HepG2 (cell line): ENCODE measurements at regions not wholly inside any gene's neighbourhood (a gene's known extent, or its start where the extent isn't known, plus 50 kb on each side); places are given as distances from the start of the nearest gene placed in this dataset.

ENCODE experiments used
- ATAC-seq: fragments of 200-7000 bp; cut with Tn5 transposase; 3 replicates; pipeline ENCODE4 v1.9.1; 2020; ENCODE audit warnings: mild to moderate bottlenecking, moderate library complexity
- BruUV-seq: library from RNA; stranded (reverse); fragments of 400-500 nt; replicated peaks from 2 replicates; lab custom pipeline; 2021; lab: Mats Ljungman, UMichigan
- CTCF ChIA-PET: fragments of 300-600 bp; formaldehyde crosslinking; extraction: SDS; loops from one replicate; lab custom pipeline; 2021; ENCODE audit warnings: low total read pairs, inconsistent platforms, low intra/inter-chr PET ratio; lab: Yijun Ruan, JAX
- POLR2A ChIA-PET: fragments of 350-600 bp; sonication (Branson Sonifier 250); formaldehyde crosslinking; loops from one replicate; lab custom pipeline; 2020; ENCODE audit warnings: antibody characterized with exemption, inconsistent platforms; lab: Yijun Ruan, JAX
- DNase-seq: peaks from one replicate; pipeline ENCODE4 v3.0.0-alpha.2; 2015; ENCODE audit warnings: low spot score
- FAIRE-seq: peaks from 3 replicates; lab custom pipeline; 2011; peaks lifted over from hg19 to GRCh38; lab: Jason Lieb, UNC
- H2AFZ ChIP-seq: one replicate; pipeline ENCODE4 v1.6.1; 2011; ENCODE audit warnings: low read length, inconsistent platforms
- H3K27ac ChIP-seq: fragments of 300-600 bp; 3 replicates; pipeline ENCODE4 v1.8.0; 2011; ENCODE audit warnings: mixed run types, mild to moderate bottlenecking, mixed read lengths, low read length, inconsistent platforms; ENCODE audit not compliant: insufficient read depth; ENCODE audit errors: extremely low read length
- H3K27me3 ChIP-seq, 2 experiments: fragments of 200-600 bp in 1 of 2; 2 replicates in 1 of 2; 3 replicates in 1 of 2; pipeline versions ENCODE4 v1.6.0 to v1.8.0; 2011; ENCODE audit warnings: low read length in 2 of 2, mild to moderate bottlenecking in 2 of 2, moderate library complexity in 2 of 2, inconsistent platforms in 1 of 2; ENCODE audit not compliant: insufficient read depth in 2 of 2, control insufficient read depth in 1 of 2
- H3K36me3 ChIP-seq, 2 experiments: fragments of 200-600 bp in 1 of 2; replicated peaks in 1 of 2; 2 replicates in 1 of 2; 3 replicates in 1 of 2; pipeline versions ENCODE4 v1.5.1 to v1.8.0; 2011; ENCODE audit warnings: low read length in 2 of 2, inconsistent platforms in 1 of 2; ENCODE audit not compliant: insufficient read depth in 2 of 2, control insufficient read depth in 1 of 2
- H3K4me1 ChIP-seq: 2 replicates; pipeline ENCODE4 v1.5.1; 2012; ENCODE audit warnings: low read length, inconsistent platforms; ENCODE audit not compliant: insufficient read depth
- H3K4me2 ChIP-seq: 2 replicates; pipeline ENCODE4 v1.6.0; 2011; ENCODE audit warnings: low read depth, low read length, inconsistent platforms
- H3K4me3 ChIP-seq, 3 experiments: fragments of 200-600 bp in 1 of 3; sonication (generic), shearing (Covaris generic) in 1 of 3; replicated peaks in 1 of 3; 2 replicates each; pipeline ENCODE4 v1.5.1; 2011 to 2016; ENCODE audit warnings: low read length in 3 of 3, inconsistent platforms in 2 of 3, low read depth in 2 of 3, mild to moderate bottlenecking in 2 of 3, control low read depth in 1 of 3, mixed read lengths in 1 of 3; ENCODE audit not compliant: insufficient read depth in 1 of 3
- H3K79me2 ChIP-seq: one replicate; pipeline ENCODE4 v1.6.1; 2011; ENCODE audit warnings: low read length, inconsistent platforms; ENCODE audit not compliant: insufficient read depth
- H3K9ac ChIP-seq: 2 replicates; pipeline ENCODE4 v1.6.0; 2011; ENCODE audit warnings: mild to moderate bottlenecking, low read depth, low read length, inconsistent platforms; ENCODE audit not compliant: insufficient read depth
- H3K9me3 ChIP-seq: 2 replicates; pipeline ENCODE4 v1.5.1; 2012; ENCODE audit warnings: mild to moderate bottlenecking, low read length
- H4K20me1 ChIP-seq: 2 replicates; pipeline ENCODE4 v1.6.0; 2011; ENCODE audit warnings: inconsistent platforms, mild to moderate bottlenecking, low read length, moderate library complexity; ENCODE audit not compliant: insufficient read depth
- AHDC1 ChIP-seq: sonication (generic); formaldehyde crosslinking; IDR thresholded peaks from 2 replicates; pipeline ENCODE4 v1.5.1; 2020; ENCODE audit warnings: mild to moderate bottlenecking, missing genetic modification reagents, borderline replicate concordance
- ATF2 ChIP-seq: sonication (generic); formaldehyde crosslinking; IDR thresholded peaks from 2 replicates; pipeline ENCODE4 v1.4.0; 2020; ENCODE audit warnings: missing genetic modification reagents
- CREB1 ChIP-seq, 2 experiments: fragments of 450-650 bp in 1 of 2; IDR thresholded peaks; 2 replicates each; pipeline ENCODE4 v1.6.1; 2016 to 2017; ENCODE audit warnings: control low read depth in 1 of 2, mild to moderate bottlenecking in 1 of 2, missing compliant biosample characterization in 1 of 2, missing genetic modification characterization in 1 of 2
- DPF2 ChIP-seq: sonication (generic); formaldehyde crosslinking; IDR thresholded peaks from 2 replicates; pipeline ENCODE4 v1.4.0; 2020; ENCODE audit warnings: mild to moderate bottlenecking, low read depth, missing genetic modification reagents, borderline replicate concordance
- EHMT2 ChIP-seq: fragments of 200-600 bp; sonication (generic); IDR thresholded peaks from 2 replicates; pipeline ENCODE4 v1.7.0; 2017; ENCODE audit warnings: antibody characterized with exemption, low read depth, low read length, borderline replicate concordance
- KDM5B ChIP-seq: sonication (generic); formaldehyde crosslinking; IDR thresholded peaks from 2 replicates; pipeline ENCODE4 v1.4.0; 2020; ENCODE audit warnings: missing genetic modification reagents, mild to moderate bottlenecking, borderline replicate concordance
- RAD21 ChIP-seq: fragments of 450-650 bp; formaldehyde crosslinking; IDR thresholded peaks from 2 replicates; pipeline ENCODE4 v1.5.0; 2020; ENCODE audit warnings: mild to moderate bottlenecking
- RARG ChIP-seq: sonication (generic); formaldehyde crosslinking; IDR thresholded peaks from 2 replicates; pipeline ENCODE4 v1.4.0; 2020; ENCODE audit warnings: low read depth, mild to moderate bottlenecking, missing genetic modification reagents
- SRY ChIP-seq: sonication (generic); formaldehyde crosslinking; IDR thresholded peaks from 2 replicates; pipeline ENCODE4 v1.8.0; 2022; ENCODE audit warnings: mild to moderate bottlenecking, missing genetic modification reagents
- TEAD3 ChIP-seq: optimal IDR thresholded peaks from 2 replicates; pipeline ENCODE3; 2016; ENCODE audit warnings: borderline replicate concordance
- ZC3H4 ChIP-seq: sonication (generic); formaldehyde crosslinking; IDR thresholded peaks from 2 replicates; pipeline ENCODE4 v1.4.0; 2020; ENCODE audit warnings: missing genetic modification reagents, borderline replicate concordance
- ZMYM3 ChIP-seq: sonication (generic); formaldehyde crosslinking; IDR thresholded peaks from 2 replicates; pipeline ENCODE4 v1.5.1; 2020; ENCODE audit warnings: mild to moderate bottlenecking, missing genetic modification reagents
- ZNF17 ChIP-seq: sonication (generic); formaldehyde crosslinking; IDR thresholded peaks from 2 replicates; pipeline ENCODE4 v1.5.0; 2020; ENCODE audit warnings: mild to moderate bottlenecking, missing genetic modification reagents
- ZNF234 ChIP-seq: sonication (generic); formaldehyde crosslinking; conservative IDR thresholded peaks from 2 replicates; pipeline ENCODE4 v1.5.1; 2020; ENCODE audit warnings: mild to moderate bottlenecking, missing genetic modification reagents
- ZNF550 ChIP-seq: sonication (generic); formaldehyde crosslinking; IDR thresholded peaks from 2 replicates; pipeline ENCODE4 v1.4.0; 2020; ENCODE audit warnings: mild to moderate bottlenecking, missing genetic modification reagents, borderline replicate concordance
- ZNF713 ChIP-seq: sonication (generic); formaldehyde crosslinking; IDR thresholded peaks from 2 replicates; pipeline ENCODE4 v1.4.0; 2020; ENCODE audit warnings: mild to moderate bottlenecking, missing genetic modification reagents
- WGBS: methylation state at CpG from one replicate; pipeline ENCODE4 v1.1.6; 2017; ENCODE audit warnings: low lambda C conversion rate; 5-methylcytosine and 5-hydroxymethylcytosine counted together
- in situ Hi-C: cut with HindIII; loops from 2 replicates; pipeline ENCODE4 v1.10.0; 2017; ENCODE audit warnings: low pct_unique_long_range_greater_than_20kb; ENCODE audit not compliant: extremely low pct_ligation_motif_present
- intact Hi-C: fragments of 100-400 bp; cut with micrococcal nuclease; formaldehyde crosslinking; loops from one replicate; pipeline ENCODE4 v1.10.0; 2022; ENCODE audit not compliant: unreplicated experiment

- in situ Hi-C loops (no loop called here), intact Hi-C loops (no loop called here)
- ATAC-seq (no peak), FAIRE-seq (no peak), DNase-seq (no peak)
- ChIA-PET CTCF (no interaction called here), POLR2A (no interaction called here)
- WGBS = 87% methylated on average over 2 of the region's 2 CpGs
- no peaks in the 10 kb centered on the region for H4K20me1 ChIP-seq
- H3K79me2 ChIP-seq = no peaks in the 10 kb centered on the region
- no peak overlapping the region for H3K9ac ChIP-seq
- no peak overlapping the region for H3K4me2 ChIP-seq
- no TSS peak for BruUV-seq
- no peak overlapping the region for H2AFZ ChIP-seq
- no peak overlapping the region for H3K27ac ChIP-seq
- no peaks in the 10 kb centered on the region for H3K9me3 ChIP-seq
- H3K27me3 ChIP-seq = no peaks in the 10 kb centered on the region
- H3K4me1 ChIP-seq = no peaks in the 10 kb centered on the region
- H3K4me3 ChIP-seq = no peak overlapping the region
- TF ChIP-seq SRY (no peak), DPF2 (no peak), KDM5B (no peak), ATF2 (CRISPR knock-in tag) (no peak), CREB1 (IDR thresholded peaks at IDR 0.05) (no peak), CREB1 (CRISPR knock-in tag; IDR thresholded peaks at IDR 0.05) (no peak), ZNF234 (CRISPR knock-in tag) (no peak), TEAD3 (CRISPR knock-in tag) (no peak), ZNF713 (CRISPR knock-in tag) (no peak), AHDC1 (no peak), RARG (CRISPR knock-in tag) (no peak), ZNF550 (CRISPR knock-in tag) (no peak), ZMYM3 (no peak), ZC3H4 (CRISPR knock-in tag) (no peak), ZNF17 (CRISPR knock-in tag) (no peak), RAD21 (no peak), EHMT2 (no peak)
- H3K36me3 ChIP-seq = no peaks in the 10 kb centered on the region
Observed at GRCh38 chr2:186325827-186326535, 160.1 kb upstream of the ZC3H15 start.
